ENCODE measurements at regions not wholly inside any gene's neighbourhood (a gene's known extent, or its start where the extent isn't known, plus 50 kb on each side); places are given as distances from the start of the nearest gene placed in this dataset.

DNA sequence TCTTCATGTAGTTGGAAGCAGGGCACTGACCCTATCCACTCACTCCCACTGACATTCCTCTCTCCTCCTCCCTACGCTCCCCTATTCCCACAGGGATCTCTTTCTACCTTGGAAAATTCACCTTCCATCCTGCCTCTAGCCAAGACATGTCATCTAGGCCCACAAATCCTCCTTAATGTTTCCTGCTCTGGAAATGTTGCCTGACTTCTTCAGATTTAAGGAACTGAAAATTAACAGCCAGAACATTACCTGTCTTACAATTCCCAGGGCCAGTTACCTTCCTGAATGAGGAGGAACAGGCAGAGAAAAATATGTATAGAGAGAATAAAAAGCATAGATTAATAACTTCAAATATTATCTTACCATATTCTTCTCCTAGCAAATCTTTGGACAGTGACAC lies 147.3 kb downstream of the MRPL39 start:
- no peak for ATAC-seq
- WGBS, 2 donors, result 92 to 93% methylated on average over 1 of the region's 1 CpG

DNA sequence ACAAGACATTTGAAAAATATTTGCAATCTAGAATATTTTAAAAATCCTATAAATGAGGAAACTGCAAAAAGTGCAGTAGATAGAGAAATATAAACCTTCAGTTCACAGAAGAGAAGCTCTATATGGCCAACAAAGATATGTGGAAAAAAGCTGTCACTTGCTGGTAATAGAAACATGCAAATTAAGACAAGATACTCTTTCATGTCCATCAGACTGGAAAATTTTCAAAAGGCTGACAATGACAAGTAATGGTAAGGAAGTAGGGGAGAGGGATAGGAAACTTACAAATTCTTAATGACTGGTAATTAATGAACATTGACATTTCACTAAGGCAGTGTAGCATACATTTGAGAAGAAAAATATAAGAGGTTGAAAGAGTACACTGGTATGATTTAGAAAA lies 147.9 kb downstream of the MRPL39 start:
- peaks cover 3 to 17% (median 8%) of the 10 kb centered on the region in 3 donors for H3K4me1 ChIP-seq
- no peak overlapping the region for H3K4me3 ChIP-seq
- no peaks in the 10 kb centered on the region for H3K9me3 ChIP-seq
- no peak for FAIRE-seq
- DNase-seq, result no peak
- H3K36me3 ChIP-seq, result no peaks in the 10 kb centered on the region
- no peak for ATAC-seq
- intact Hi-C loops (cut with DNase I), result no loop called here
- no peak overlapping the region for H3K27ac ChIP-seq
- TF ChIP-seq, protein P1, sequence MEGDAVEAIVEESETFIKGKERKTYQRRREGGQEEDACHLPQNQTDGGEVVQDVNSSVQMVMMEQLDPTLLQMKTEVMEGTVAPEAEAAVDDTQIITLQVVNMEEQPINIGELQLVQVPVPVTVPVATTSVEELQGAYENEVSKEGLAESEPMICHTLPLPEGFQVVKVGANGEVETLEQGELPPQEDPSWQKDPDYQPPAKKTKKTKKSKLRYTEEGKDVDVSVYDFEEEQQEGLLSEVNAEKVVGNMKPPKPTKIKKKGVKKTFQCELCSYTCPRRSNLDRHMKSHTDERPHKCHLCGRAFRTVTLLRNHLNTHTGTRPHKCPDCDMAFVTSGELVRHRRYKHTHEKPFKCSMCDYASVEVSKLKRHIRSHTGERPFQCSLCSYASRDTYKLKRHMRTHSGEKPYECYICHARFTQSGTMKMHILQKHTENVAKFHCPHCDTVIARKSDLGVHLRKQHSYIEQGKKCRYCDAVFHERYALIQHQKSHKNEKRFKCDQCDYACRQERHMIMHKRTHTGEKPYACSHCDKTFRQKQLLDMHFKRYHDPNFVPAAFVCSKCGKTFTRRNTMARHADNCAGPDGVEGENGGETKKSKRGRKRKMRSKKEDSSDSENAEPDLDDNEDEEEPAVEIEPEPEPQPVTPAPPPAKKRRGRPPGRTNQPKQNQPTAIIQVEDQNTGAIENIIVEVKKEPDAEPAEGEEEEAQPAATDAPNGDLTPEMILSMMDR (IDR thresholded peaks at IDR 0.05), result no peak
- no peaks in the 10 kb centered on the region for H3K27me3 ChIP-seq

More for the DNA sequence above, 147.3 kb downstream of the MRPL39 start:
- intact Hi-C loops (cut with DNase I), result no loop called here
- Histone ChIP-seq H3K36me3 (no peaks in the 10 kb centered on the region), H3K27ac (no peak overlapping the region), H3K9me3 (no peaks in the 10 kb centered on the region), H3K4me3 (no peak overlapping the region), H3K27me3 (no peaks in the 10 kb centered on the region), H3K4me1 (peaks cover 3 to 17% (median 8%) of the 10 kb centered on the region in 3 donors)
- TF ChIP-seq, protein P1 (IDR thresholded peaks at IDR 0.05), result no peak
- DNase-seq (no peak), FAIRE-seq (no peak)

DNA sequence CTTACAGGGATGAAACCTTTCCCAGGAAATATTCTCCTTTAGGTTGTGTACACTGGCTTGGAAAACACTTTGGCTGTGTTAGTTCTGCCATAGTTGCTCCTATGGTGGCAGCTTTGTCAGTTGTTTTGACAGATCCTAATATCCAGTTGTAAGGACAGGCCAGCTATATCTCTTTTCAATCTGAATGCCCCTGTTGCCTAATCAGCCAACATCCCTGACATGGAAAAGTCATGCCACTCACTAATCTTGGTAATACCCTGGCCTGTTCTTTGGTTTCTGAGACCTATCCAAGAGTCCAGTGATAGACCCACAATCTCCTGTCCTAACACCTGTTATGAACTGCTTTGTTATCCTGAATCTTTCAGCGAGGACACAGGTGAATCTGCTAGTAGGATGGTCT lies 148.8 kb downstream of the MRPL39 start:
- TF ChIP-seq, protein P1 (IDR thresholded peaks at IDR 0.05), result no peak
- no peak for DNase-seq
- ATAC-seq, result no peak
- FAIRE-seq, result no peak
- H3K9me3 ChIP-seq, result no peaks in the 10 kb centered on the region
- intact Hi-C loops (cut with DNase I), result no loop called here
- H3K36me3 ChIP-seq, result no peaks in the 10 kb centered on the region
- H3K27me3 ChIP-seq, result no peaks in the 10 kb centered on the region
- WGBS, 2 donors, result 70 to 72% methylated on average over 1 of the region's 1 CpG
- H3K4me1 ChIP-seq, result peaks cover 3 to 17% (median 8%) of the 10 kb centered on the region in 3 donors
- no peak overlapping the region for H3K4me3 ChIP-seq
- H3K27ac ChIP-seq, result peak overlapping the region in 1 of 4 donors; percentile 77

DNA sequence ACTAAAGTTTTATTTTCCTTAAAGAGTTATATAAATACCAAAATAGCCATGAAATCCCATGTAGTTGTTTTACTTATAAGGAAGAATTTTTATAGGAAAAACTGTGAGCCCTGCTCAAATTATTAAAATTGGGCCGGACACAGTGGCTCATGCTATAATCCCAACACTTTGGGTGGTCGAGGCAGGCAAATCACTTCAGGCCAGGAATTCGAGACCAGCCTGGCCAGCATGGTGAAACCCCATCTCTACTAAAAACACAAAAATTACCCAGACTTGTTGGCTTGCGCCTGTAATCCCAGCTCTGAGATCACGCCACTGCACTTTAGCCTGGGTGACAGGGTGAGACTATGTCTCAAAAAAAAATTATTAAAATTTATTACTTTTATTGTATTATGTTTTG lies 149.3 kb downstream of the MRPL39 start:
- H3K27me3 ChIP-seq, result no peaks in the 10 kb centered on the region
- peaks cover 3 to 17% (median 8%) of the 10 kb centered on the region in 3 donors for H3K4me1 ChIP-seq
- peak overlapping the region in 2 of 4 donors; percentile 50 to 77 for H3K27ac ChIP-seq
- no peaks in the 10 kb centered on the region for H3K9me3 ChIP-seq
- no peak for FAIRE-seq
- WGBS, 2 donors, result 89 to 95% methylated on average over 5 of the region's 5 CpGs
- intact Hi-C loops (cut with DNase I), result no loop called here
- TF ChIP-seq, protein P1 (IDR thresholded peaks at IDR 0.05), result no peak
- no peak overlapping the region for H3K4me3 ChIP-seq
- DNase-seq, result no peak
- ATAC-seq, result no peak
- H3K36me3 ChIP-seq, result no peaks in the 10 kb centered on the region

DNA sequence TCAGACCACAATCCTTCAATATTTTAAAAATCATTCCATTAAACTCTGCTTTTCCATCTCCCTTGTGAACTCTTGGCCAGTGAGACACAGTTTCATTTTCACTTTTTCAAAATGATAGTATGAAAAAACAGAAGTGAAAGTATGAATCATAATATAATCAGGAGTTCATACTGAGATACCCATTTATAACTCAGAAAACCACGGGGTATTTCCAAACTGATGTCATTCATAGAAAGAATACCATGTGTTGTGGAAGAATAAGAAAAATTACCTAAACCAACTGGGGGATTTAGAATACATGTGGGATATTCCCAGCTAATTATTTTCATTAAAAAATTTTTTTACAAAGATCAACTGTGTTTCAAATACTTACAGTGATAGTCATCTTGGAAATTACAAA lies 149.9 kb downstream of the MRPL39 start:
- Histone ChIP-seq H3K4me3 (peak overlapping the region in 1 of 4 donors; percentile 14), H3K9me3 (no peaks in the 10 kb centered on the region), H3K27me3 (no peaks in the 10 kb centered on the region), H3K36me3 (no peaks in the 10 kb centered on the region), H3K4me1 (peaks cover 3 to 17% (median 8%) of the 10 kb centered on the region in 3 donors), H3K27ac (peak overlapping the region in 2 of 4 donors; percentile 63 to 77)
- 2 to 3% methylated on average over 1 of the region's 1 CpG for WGBS, 2 donors
- no peak for DNase-seq
- intact Hi-C loops (cut with DNase I), result no loop called here
- TF ChIP-seq, protein P1 (IDR thresholded peaks at IDR 0.05), result no peak
- ATAC-seq, result peak; percentile 43 to 95 (median 76)
- FAIRE-seq, result peak; percentile 83

All from pancreas (tissue), 10 donors.